ENCODE measurements at regions not wholly inside any gene's neighbourhood (a gene's known extent, or its start where the extent isn't known, plus 50 kb on each side); places are given as distances from the start of the nearest gene placed in this dataset.

DNA sequence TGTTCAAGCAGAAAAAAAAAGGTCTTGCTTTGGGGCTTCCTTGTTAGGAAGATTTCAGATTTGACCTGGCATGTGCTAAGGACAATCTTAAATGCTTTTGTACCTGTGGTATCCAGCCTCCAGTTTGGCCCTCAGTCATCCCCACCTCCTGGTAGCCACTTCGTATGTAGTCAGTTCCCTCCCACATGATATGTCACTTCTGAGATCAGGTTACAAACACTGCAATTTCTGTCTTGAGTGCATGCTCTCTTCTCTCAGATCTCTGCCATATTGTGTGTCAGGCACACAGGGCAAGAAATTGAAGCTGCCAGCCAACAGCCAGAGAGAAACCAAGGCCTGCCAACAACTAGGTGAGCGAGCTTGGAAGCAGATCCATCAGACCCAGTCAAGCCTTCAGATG, 60.3 kb upstream of the STARD13 start:
- no peaks in the 10 kb centered on the region for H3K9me3 ChIP-seq (ENCODE audit: control insufficient read depth, insufficient read depth, low read depth, low read length)
- DNase-seq (ENCODE audit: low read depth, low spot score) (no peak), ATAC-seq (no peak)
- no peak for TF ChIP-seq REST (IDR thresholded peaks at IDR 0.05; ENCODE audit: insufficient read depth in 1 of 2, low read depth in 2 of 2, low read length in 1 of 2)
- TF ChIP-seq SIN3A (IDR thresholded peaks at IDR 0.05; ENCODE audit: borderline replicate concordance, insufficient read depth, low read depth, low read length), result no peak
- TF ChIP-seq, protein P1, sequence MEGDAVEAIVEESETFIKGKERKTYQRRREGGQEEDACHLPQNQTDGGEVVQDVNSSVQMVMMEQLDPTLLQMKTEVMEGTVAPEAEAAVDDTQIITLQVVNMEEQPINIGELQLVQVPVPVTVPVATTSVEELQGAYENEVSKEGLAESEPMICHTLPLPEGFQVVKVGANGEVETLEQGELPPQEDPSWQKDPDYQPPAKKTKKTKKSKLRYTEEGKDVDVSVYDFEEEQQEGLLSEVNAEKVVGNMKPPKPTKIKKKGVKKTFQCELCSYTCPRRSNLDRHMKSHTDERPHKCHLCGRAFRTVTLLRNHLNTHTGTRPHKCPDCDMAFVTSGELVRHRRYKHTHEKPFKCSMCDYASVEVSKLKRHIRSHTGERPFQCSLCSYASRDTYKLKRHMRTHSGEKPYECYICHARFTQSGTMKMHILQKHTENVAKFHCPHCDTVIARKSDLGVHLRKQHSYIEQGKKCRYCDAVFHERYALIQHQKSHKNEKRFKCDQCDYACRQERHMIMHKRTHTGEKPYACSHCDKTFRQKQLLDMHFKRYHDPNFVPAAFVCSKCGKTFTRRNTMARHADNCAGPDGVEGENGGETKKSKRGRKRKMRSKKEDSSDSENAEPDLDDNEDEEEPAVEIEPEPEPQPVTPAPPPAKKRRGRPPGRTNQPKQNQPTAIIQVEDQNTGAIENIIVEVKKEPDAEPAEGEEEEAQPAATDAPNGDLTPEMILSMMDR (IDR thresholded peaks at IDR 0.05), result no peak
- TF ChIP-seq TCF7L2 (IDR thresholded peaks at IDR 0.05; ENCODE audit: low read depth, low read length), result no peak
- no peak for TF ChIP-seq POLR2AphosphoS5 (IDR thresholded peaks at IDR 0.05; ENCODE audit: low read depth, low read length)
- no peaks in the 10 kb centered on the region; the same call in 1 of the 2 replicates for H3K27me3 ChIP-seq (ENCODE audit: control insufficient read depth, insufficient read depth, low read length)
- ChIA-PET CTCF (no interaction called here), POLR2A (interaction anchor here (0.7 kb wide), 1 partner anchor 466 kb away, joined by 3 read pairs; no protein-coding TSS in a partner anchor)
- no peaks in the 10 kb centered on the region for H3K4me1 ChIP-seq (ENCODE audit: control insufficient read depth, insufficient read depth, low read length)
- BruUV-seq (replicated peaks), result no TSS peak
- no peak overlapping the region for H3K4me3 ChIP-seq (ENCODE audit: low read depth in 2 of 2, low read length in 2 of 2)
- in situ Hi-C loops (cut with HindIII; ENCODE audit: low pct_unique_long_range_greater_than_20kb, low sequenced_read_pairs), result no loop called here
- no peaks in the 10 kb centered on the region for H3K36me3 ChIP-seq (ENCODE audit: control insufficient read depth, insufficient read depth, low read length)
- intact Hi-C loops (cut with micrococcal nuclease; ENCODE audit: unreplicated experiment), result no loop called here
- H3K27ac ChIP-seq (ENCODE audit: low read length), result no peak overlapping the region

DNA sequence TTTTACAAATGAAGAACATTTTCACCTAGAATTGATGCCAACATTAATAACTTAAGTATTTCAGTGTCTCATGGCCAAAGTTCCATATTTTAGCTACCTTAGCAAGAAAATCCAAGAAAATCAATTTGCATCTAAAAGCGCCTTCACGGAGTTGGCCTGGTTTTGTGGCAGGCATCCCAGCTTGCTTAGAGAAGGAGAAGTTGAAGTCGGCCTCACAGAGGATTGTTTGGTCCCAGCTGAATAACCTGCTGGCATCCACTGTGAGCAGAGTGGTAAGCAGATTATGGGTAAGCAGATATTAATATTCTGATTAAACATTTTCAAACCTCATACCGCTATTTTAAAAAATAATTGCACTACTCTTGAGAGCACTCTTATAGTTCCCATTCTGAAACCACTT, 62.3 kb upstream of the STARD13 start:
- DNase-seq (ENCODE audit: low read depth, low spot score) (no peak), ATAC-seq (no peak)
- Histone ChIP-seq H3K4me1 (ENCODE audit: control insufficient read depth, insufficient read depth, low read length) (no peaks in the 10 kb centered on the region), H3K27ac (ENCODE audit: low read length) (no peak overlapping the region), H3K4me3 (ENCODE audit: low read depth in 2 of 2, low read length in 2 of 2) (no peak overlapping the region), H3K9me3 (ENCODE audit: control insufficient read depth, insufficient read depth, low read depth, low read length) (no peaks in the 10 kb centered on the region), H3K27me3 (ENCODE audit: control insufficient read depth, insufficient read depth, low read length) (peaks cover 2% of the 10 kb centered on the region; the same call in 1 of the 2 replicates), H3K36me3 (ENCODE audit: control insufficient read depth, insufficient read depth, low read length) (no peaks in the 10 kb centered on the region)
- ChIA-PET CTCF (no interaction called here), POLR2A (no interaction called here)
- intact Hi-C loops (cut with micrococcal nuclease; ENCODE audit: unreplicated experiment) (no loop called here), in situ Hi-C loops (cut with HindIII; ENCODE audit: low pct_unique_long_range_greater_than_20kb, low sequenced_read_pairs) (no loop called here)
- no TSS peak for BruUV-seq (replicated peaks)
- TF ChIP-seq POLR2AphosphoS5 (IDR thresholded peaks at IDR 0.05; ENCODE audit: low read depth, low read length), result no peak
- no peak for TF ChIP-seq TCF7L2 (IDR thresholded peaks at IDR 0.05; ENCODE audit: low read depth, low read length)
- no peak for TF ChIP-seq REST (IDR thresholded peaks at IDR 0.05; ENCODE audit: insufficient read depth in 1 of 2, low read depth in 2 of 2, low read length in 1 of 2)
- TF ChIP-seq SIN3A (IDR thresholded peaks at IDR 0.05; ENCODE audit: borderline replicate concordance, insufficient read depth, low read depth, low read length), result no peak
- TF ChIP-seq, protein P1 (IDR thresholded peaks at IDR 0.05), result no peak

Measured in Panc1 (cell line).